ENCODE measurements at regions not wholly inside any gene's neighbourhood (a gene's known extent, or its start where the extent isn't known, plus 50 kb on each side); places are given as distances from the start of the nearest gene placed in this dataset.

GRCh38 chr9:134276453-134277245 lies 49.6 kb upstream of the RXRA start:
- Histone ChIP-seq H3K27ac (ENCODE audit: low read depth in 1 of 2, low read length in 1 of 2) (no peak overlapping the region), H3K27me3 (ENCODE audit: control insufficient read depth in 2 of 2, insufficient read depth in 1 of 2, low read length in 1 of 2) (peaks cover 3 to 28% of the 10 kb centered on the region in 2 donors), H3K36me3 (ENCODE audit: control insufficient read depth in 2 of 2, insufficient read depth in 2 of 2, low read length in 1 of 2) (no peaks in the 10 kb centered on the region), H3K4me1 (ENCODE audit: control insufficient read depth in 2 of 2, insufficient read depth in 2 of 2, low read length in 2 of 2) (peaks cover 0 to 8% of the 10 kb centered on the region in 2 donors), H3K9me3 (ENCODE audit: control insufficient read depth in 2 of 2, insufficient read depth in 1 of 2, low read length in 1 of 2) (no peaks in the 10 kb centered on the region), H3K4me3 (ENCODE audit: low read length in 2 of 2) (no peak overlapping the region)
- WGBS: 40% methylated on average over 13 of the region's 13 CpGs
- no peak for DNase-seq (ENCODE audit: low read depth in 6 of 9, low spot score in 9 of 9)
